ENCODE measurements at regions not wholly inside any gene's neighbourhood (a gene's known extent, or its start where the extent isn't known, plus 50 kb on each side); places are given as distances from the start of the nearest gene placed in this dataset.

GRCh38 chr3:157566596-157566995, 63.4 kb upstream of the VEPH1 start:
- no peaks in the 10 kb centered on the region for H3K27me3 ChIP-seq (replicated peaks; ENCODE audit: control insufficient read depth, insufficient read depth, low read length, poor library complexity, severe bottlenecking)
- DNase-seq, result no peak
- no peaks in the 10 kb centered on the region for H3K9me3 ChIP-seq (ENCODE audit: control insufficient read depth, low read length)
- H3K27ac ChIP-seq (ENCODE audit: insufficient read depth, low read length, poor library complexity, severe bottlenecking), result no peak overlapping the region
- H3K4me3 ChIP-seq (ENCODE audit: insufficient read depth, low read depth, low read length, poor library complexity, severe bottlenecking), result no peak overlapping the region
- H3K4me1 ChIP-seq (ENCODE audit: control insufficient read depth, insufficient read depth, low read length, poor library complexity, severe bottlenecking), result no peaks in the 10 kb centered on the region
- no peaks in the 10 kb centered on the region for H3K36me3 ChIP-seq (ENCODE audit: control insufficient read depth, insufficient read depth, low read length)

- Histone ChIP-seq H3K4me1 (ENCODE audit: control insufficient read depth, insufficient read depth, low read length, poor library complexity, severe bottlenecking) (no peaks in the 10 kb centered on the region), H3K36me3 (ENCODE audit: control insufficient read depth, insufficient read depth, low read length) (no peaks in the 10 kb centered on the region), H3K27me3 (replicated peaks; ENCODE audit: control insufficient read depth, insufficient read depth, low read length, poor library complexity, severe bottlenecking) (no peaks in the 10 kb centered on the region), H3K9me3 (ENCODE audit: control insufficient read depth, low read length) (no peaks in the 10 kb centered on the region), H3K27ac (ENCODE audit: insufficient read depth, low read length, poor library complexity, severe bottlenecking) (no peak overlapping the region), H3K4me3 (ENCODE audit: insufficient read depth, low read depth, low read length, poor library complexity, severe bottlenecking) (no peak overlapping the region)
- no peak for DNase-seq
These were observed 56.2 kb upstream of the VEPH1 start for GRCh38 chr3:157559401-157559800.
